PC-3 (cell line): ENCODE measurements at regions not wholly inside any gene's neighbourhood (a gene's known extent, or its start where the extent isn't known, plus 50 kb on each side); places are given as distances from the start of the nearest gene placed in this dataset.

Source experiments
- ATAC-seq: fragments of 200-7000 bp; cut with Tn5 transposase; 2 replicates; pipeline ENCODE4 v1.9.1; 2020; ENCODE audit warnings: mild to moderate bottlenecking, moderate library complexity
- BruUV-seq: library from RNA; stranded (reverse); fragments of 400-500 nt; replicated peaks from 2 replicates; lab custom pipeline; 2021; lab: Mats Ljungman, UMichigan
- CTCF ChIA-PET: fragments of 300-600 bp; sonication (Branson Sonifier 250); formaldehyde crosslinking; loops from one replicate; lab custom pipeline; 2022; ENCODE audit warnings: antibody characterized with exemption; lab: Charles Lee
- POLR2A ChIA-PET: fragments of 300-600 bp; sonication (Branson Sonifier 250); formaldehyde crosslinking; loops from one replicate; lab custom pipeline; 2022; ENCODE audit warnings: antibody characterized with exemption; ENCODE audit not compliant: unreplicated experiment; lab: Charles Lee
- DNase-seq: peaks from one replicate; pipeline ENCODE4 v3.0.0-alpha.2; 2015
- H2AFZ ChIP-seq: fragments of 300-600 bp; sonication (generic); 2 replicates; pipeline ENCODE4 v1.6.0; 2016; ENCODE audit warnings: antibody characterized with exemption, low read length
- H3F3A ChIP-seq: fragments of 300-600 bp; sonication (generic); one replicate; pipeline ENCODE4 v1.6.0; 2017; ENCODE audit warnings: antibody characterized with exemption, low read length, control low read depth, mild to moderate bottlenecking; ENCODE audit not compliant: unreplicated experiment
- H3K27ac ChIP-seq: fragments of 300-600 bp; sonication (generic); 2 replicates; pipeline ENCODE4 v1.5.1; 2016; ENCODE audit warnings: mild to moderate bottlenecking, low read length
- H3K27me3 ChIP-seq: fragments of 300-600 bp; sonication (generic); 2 replicates; pipeline ENCODE4 v1.6.1; 2016; ENCODE audit warnings: low read length, mixed read lengths
- H3K36me3 ChIP-seq: fragments of 300-600 bp; sonication (generic); 2 replicates; pipeline ENCODE4 v1.6.1; 2016; ENCODE audit warnings: low read depth, mixed run types, low read length, mixed read lengths
- H3K4me1 ChIP-seq: fragments of 300-600 bp; sonication (generic); 2 replicates; pipeline ENCODE4 v1.5.1; 2016; ENCODE audit warnings: low read length; ENCODE audit not compliant: insufficient read depth
- H3K4me2 ChIP-seq: fragments of 300-600 bp; sonication (generic); 2 replicates; pipeline ENCODE4 v1.6.0; 2016; ENCODE audit warnings: low read length
- H3K4me3 ChIP-seq: fragments of 300-600 bp; sonication (generic); 2 replicates; pipeline ENCODE4 v1.5.1; 2016; ENCODE audit warnings: mild to moderate bottlenecking, low read length, mixed read lengths
- H3K79me2 ChIP-seq: fragments of 300-600 bp; sonication (generic); 2 replicates; pipeline ENCODE4 v1.6.1; 2017; ENCODE audit warnings: low read length, mixed read lengths
- H3K9ac ChIP-seq: fragments of 300-600 bp; sonication (generic); 2 replicates; pipeline ENCODE4 v1.6.0; 2016; ENCODE audit warnings: mild to moderate bottlenecking, low read length
- H3K9me2 ChIP-seq: fragments of 300-600 bp; sonication (generic); replicated peaks from 2 replicates; pipeline ENCODE4 v1.6.1; 2016; ENCODE audit warnings: mixed run types, low read length, mixed read lengths
- H3K9me3 ChIP-seq: fragments of 300-600 bp; sonication (generic); 2 replicates; pipeline ENCODE4 v1.6.1; 2016; ENCODE audit warnings: low read length, mixed read lengths
- H4K20me1 ChIP-seq: fragments of 300-600 bp; sonication (generic); 2 replicates; pipeline ENCODE4 v1.6.1; 2016; ENCODE audit warnings: low read length, mixed read lengths
- EZH2 ChIP-seq: fragments of 300-600 bp; sonication (generic); IDR thresholded peaks from one replicate; pipeline ENCODE4 v1.6.1; 2017; ENCODE audit warnings: antibody characterized with exemption, mild to moderate bottlenecking, low read length; ENCODE audit not compliant: unreplicated experiment
- EZH2phosphoT487 ChIP-seq: fragments of 300-600 bp; sonication (generic); IDR thresholded peaks from 2 replicates; pipeline ENCODE4 v1.6.1; 2018; ENCODE audit warnings: mild to moderate bottlenecking, antibody characterized with exemption, low read length, borderline replicate concordance
- intact Hi-C: fragments of 100-400 bp; cut with micrococcal nuclease; formaldehyde crosslinking; loops from 2 replicates; pipeline ENCODE4 v1.9.0; 2023
- TF ChIP-seq, protein P1 (sequence below): fragments of 300-600 bp; sonication (generic); conservative IDR thresholded peaks from 2 replicates; pipeline ENCODE4 v1.5.1; 2017; ENCODE audit warnings: antibody characterized with exemption, low read depth, mild to moderate bottlenecking, low read length

DNA sequence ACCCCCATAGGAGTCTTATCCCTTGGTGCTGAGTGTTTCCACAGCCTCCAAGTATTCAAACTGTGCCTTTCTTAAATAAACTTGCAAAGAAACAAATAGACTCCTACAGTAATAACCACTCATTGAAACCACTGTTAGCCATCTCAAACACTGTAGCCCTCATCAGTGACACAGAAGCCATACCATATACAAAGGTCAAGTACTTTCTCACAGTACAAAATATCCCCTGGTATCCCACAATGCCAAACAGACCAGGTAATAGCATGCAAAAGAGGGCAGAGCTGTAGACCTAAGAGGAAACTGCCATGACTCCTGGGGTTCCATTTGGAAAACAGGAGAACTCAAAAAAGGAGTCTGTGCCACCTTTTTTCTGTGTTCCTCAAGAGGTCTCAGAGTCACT lies 173.8 kb upstream of the PPP1R2C start:
- DNase-seq (no peak), ATAC-seq (no peak)
- TF ChIP-seq, protein P1, sequence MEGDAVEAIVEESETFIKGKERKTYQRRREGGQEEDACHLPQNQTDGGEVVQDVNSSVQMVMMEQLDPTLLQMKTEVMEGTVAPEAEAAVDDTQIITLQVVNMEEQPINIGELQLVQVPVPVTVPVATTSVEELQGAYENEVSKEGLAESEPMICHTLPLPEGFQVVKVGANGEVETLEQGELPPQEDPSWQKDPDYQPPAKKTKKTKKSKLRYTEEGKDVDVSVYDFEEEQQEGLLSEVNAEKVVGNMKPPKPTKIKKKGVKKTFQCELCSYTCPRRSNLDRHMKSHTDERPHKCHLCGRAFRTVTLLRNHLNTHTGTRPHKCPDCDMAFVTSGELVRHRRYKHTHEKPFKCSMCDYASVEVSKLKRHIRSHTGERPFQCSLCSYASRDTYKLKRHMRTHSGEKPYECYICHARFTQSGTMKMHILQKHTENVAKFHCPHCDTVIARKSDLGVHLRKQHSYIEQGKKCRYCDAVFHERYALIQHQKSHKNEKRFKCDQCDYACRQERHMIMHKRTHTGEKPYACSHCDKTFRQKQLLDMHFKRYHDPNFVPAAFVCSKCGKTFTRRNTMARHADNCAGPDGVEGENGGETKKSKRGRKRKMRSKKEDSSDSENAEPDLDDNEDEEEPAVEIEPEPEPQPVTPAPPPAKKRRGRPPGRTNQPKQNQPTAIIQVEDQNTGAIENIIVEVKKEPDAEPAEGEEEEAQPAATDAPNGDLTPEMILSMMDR: no peak
- TF ChIP-seq EZH2 (no peak), EZH2phosphoT487 (no peak)
- no peaks in the 10 kb centered on the region for H3K4me1 ChIP-seq
- H3K36me3 ChIP-seq: no peaks in the 10 kb centered on the region
- intact Hi-C loops: no loop called here
- no peak overlapping the region for H3K27ac ChIP-seq
- H3K9me2 ChIP-seq: no peaks in the 10 kb centered on the region
- CTCF ChIA-PET: no interaction called here
- no peaks in the 10 kb centered on the region for H3K27me3 ChIP-seq
- BruUV-seq: no TSS peak
- POLR2A ChIA-PET: no interaction called here
- no peaks in the 10 kb centered on the region for H3K9me3 ChIP-seq
- no peak overlapping the region for H3K4me2 ChIP-seq
- H3F3A ChIP-seq: no peaks in the 10 kb centered on the region
- H2AFZ ChIP-seq: no peak overlapping the region
- no peaks in the 10 kb centered on the region for H3K79me2 ChIP-seq
- no peaks in the 10 kb centered on the region for H4K20me1 ChIP-seq
- H3K4me3 ChIP-seq: no peak overlapping the region
- no peak overlapping the region for H3K9ac ChIP-seq

- Histone ChIP-seq H4K20me1 (no peaks in the 10 kb centered on the region), H3K27ac (no peak overlapping the region), H3K4me3 (no peak overlapping the region), H3K27me3 (no peaks in the 10 kb centered on the region), H3F3A (no peaks in the 10 kb centered on the region), H3K9ac (no peak overlapping the region), H3K9me2 (no peaks in the 10 kb centered on the region), H2AFZ (no peak overlapping the region), H3K4me2 (no peak overlapping the region), H3K4me1 (no peaks in the 10 kb centered on the region), H3K79me2 (no peaks in the 10 kb centered on the region), H3K36me3 (no peaks in the 10 kb centered on the region), H3K9me3 (no peaks in the 10 kb centered on the region)
- no peak for ATAC-seq
- CTCF ChIA-PET: no interaction called here
- POLR2A ChIA-PET: no interaction called here
- BruUV-seq: no TSS peak
- TF ChIP-seq, protein P1: no peak
- no peak for TF ChIP-seq EZH2phosphoT487
- TF ChIP-seq EZH2: no peak
- DNase-seq: peak; percentile 21
- intact Hi-C loops: no loop called here
Measured at GRCh38 chrX:42952621-42953020, 174.7 kb upstream of the PPP1R2C start.

DNA sequence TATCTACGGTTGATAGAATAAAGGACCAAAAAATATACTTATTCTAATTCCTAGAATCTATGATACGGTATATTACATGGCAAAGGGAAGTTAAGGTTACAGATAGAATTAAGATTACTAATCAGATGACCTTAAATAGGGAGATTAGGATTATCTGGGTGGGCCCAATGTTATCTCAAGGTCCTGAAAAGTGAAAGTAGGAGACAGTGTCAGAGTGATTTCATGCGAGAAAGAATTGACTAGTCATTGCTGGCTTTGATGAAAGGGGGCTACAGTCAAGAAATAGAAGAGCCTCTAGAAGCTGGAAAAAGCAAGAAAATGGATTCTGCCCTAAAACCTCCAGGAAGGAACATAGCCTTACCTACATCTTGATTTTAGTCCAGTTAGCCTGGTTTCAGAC lies 176.9 kb upstream of the PPP1R2C start:
- POLR2A ChIA-PET: no interaction called here
- TF ChIP-seq EZH2phosphoT487 (no peak), EZH2 (no peak)
- TF ChIP-seq, protein P1: no peak

More for the DNA sequence above, 176.9 kb upstream of the PPP1R2C start:
- H3K27me3 ChIP-seq: no peaks in the 10 kb centered on the region
- H3K36me3 ChIP-seq: no peaks in the 10 kb centered on the region
- no peaks in the 10 kb centered on the region for H4K20me1 ChIP-seq
- no peak overlapping the region for H3K9ac ChIP-seq
- no peak overlapping the region for H3K27ac ChIP-seq
- H3K79me2 ChIP-seq: no peaks in the 10 kb centered on the region
- intact Hi-C loops: no loop called here
- H2AFZ ChIP-seq: no peak overlapping the region
- H3K4me2 ChIP-seq: no peak overlapping the region
- H3F3A ChIP-seq: no peaks in the 10 kb centered on the region
- H3K4me3 ChIP-seq: no peak overlapping the region
- CTCF ChIA-PET: no interaction called here
- DNase-seq (no peak), ATAC-seq (no peak)
- no peaks in the 10 kb centered on the region for H3K4me1 ChIP-seq
- H3K9me2 ChIP-seq: no peaks in the 10 kb centered on the region
- no TSS peak for BruUV-seq
- no peaks in the 10 kb centered on the region for H3K9me3 ChIP-seq
